HG03196 (cell line): ENCODE measurements at regions not wholly inside any gene's neighbourhood (a gene's known extent, or its start where the extent isn't known, plus 50 kb on each side); places are given as distances from the start of the nearest gene placed in this dataset.
"Not testable (repeated sequence)": the region's sequence is repeated elsewhere in the genome, so short reads cannot be mapped to it uniquely, and the experiment has no call there.

ENCODE experiments used
- ATAC-seq: cut with Tn5 transposase; IDR thresholded peaks from one replicate; pipeline ENCODE4 v1.9.1; 2021; ENCODE audit not compliant: unreplicated experiment

DNA sequence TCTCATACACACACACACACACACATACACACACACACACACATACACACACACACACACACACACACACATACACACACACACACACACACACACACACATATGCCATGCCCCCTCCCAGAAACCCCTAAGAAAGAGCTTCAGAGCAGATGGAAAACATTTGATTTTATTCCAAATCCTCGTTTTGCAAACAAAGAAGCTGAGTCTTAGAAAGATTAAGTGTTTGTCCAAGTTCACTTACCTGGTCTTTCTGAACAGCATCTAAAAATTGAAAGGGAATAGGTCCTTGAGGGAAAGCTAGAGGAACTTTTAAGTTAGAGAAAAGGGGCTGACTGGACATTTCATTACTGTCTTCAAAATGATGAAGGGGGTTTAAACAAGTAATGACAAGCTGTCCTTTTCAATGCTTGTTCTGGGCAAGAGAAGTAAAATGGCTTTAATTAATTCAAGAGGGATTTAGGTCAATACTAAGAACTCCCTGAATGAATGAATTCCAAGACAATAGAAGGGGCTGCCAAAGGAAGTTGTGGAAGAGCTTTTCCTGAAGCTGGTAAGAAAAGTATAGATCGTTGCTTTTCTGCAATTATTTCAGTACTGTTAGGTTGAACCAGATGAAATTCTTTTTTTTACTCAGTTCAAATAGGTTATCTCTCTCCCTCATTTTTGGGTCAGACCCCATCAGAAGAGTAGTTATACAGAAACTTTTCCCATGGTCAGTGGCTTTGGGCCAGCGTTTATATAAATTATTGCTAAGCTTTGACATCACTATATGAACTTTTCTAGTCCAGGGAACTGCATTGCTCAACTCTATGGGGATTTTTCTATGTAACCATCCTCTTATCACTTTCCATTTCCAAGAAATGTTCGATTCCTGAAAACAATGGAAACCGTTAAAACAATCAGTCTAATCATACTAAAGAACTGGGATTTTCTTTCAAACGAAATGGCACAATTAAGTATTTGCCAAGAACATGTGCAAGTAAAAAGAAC lies 261.4 kb downstream of the MTERF1 start:
- ATAC-seq = no peak

GRCh38 chr7:91620827-91621226 lies 259.7 kb downstream of the MTERF1 start:
- no peak for ATAC-seq

DNA sequence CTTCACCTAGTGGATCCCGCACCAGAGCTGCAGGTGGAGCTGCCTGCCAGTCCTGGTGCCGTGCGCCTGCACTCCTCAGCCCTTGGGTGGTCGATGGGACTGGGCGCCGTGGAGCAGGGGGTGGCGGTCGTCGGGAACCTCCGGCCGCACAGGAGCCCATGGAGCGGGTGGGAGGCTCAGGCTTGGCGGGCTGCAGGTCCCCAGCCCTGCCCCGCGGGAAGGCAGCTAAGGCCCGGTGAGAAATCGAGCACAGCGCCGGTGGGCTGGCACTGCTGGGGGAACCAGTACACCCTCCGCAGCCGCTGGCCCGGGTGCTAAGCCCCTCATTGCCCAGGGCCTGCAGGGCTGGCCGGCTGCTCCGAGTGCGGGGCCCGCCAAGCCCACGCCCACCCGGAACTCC lies 253.2 kb downstream of the MTERF1 start:
- not testable (repeated sequence) for ATAC-seq

DNA sequence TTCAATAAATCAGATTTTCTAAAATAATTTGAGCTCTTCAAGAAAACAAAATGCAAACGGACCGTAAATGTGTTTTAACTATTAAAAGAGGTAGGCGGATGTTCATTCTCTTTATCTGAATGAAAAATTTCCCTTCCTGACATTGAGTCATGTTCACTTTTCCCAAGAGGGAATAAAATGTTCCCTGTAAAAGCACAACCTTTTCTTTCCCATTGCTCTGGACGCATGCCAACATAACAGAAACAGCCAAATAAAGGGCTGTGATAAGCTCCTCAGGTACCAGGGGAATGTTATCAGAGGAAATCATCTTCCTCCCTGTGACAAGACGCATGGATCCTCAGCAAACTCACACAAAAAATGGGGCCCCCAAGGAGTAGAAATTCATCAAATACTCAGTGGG lies 251.8 kb downstream of the MTERF1 start:
- ATAC-seq = no peak

DNA sequence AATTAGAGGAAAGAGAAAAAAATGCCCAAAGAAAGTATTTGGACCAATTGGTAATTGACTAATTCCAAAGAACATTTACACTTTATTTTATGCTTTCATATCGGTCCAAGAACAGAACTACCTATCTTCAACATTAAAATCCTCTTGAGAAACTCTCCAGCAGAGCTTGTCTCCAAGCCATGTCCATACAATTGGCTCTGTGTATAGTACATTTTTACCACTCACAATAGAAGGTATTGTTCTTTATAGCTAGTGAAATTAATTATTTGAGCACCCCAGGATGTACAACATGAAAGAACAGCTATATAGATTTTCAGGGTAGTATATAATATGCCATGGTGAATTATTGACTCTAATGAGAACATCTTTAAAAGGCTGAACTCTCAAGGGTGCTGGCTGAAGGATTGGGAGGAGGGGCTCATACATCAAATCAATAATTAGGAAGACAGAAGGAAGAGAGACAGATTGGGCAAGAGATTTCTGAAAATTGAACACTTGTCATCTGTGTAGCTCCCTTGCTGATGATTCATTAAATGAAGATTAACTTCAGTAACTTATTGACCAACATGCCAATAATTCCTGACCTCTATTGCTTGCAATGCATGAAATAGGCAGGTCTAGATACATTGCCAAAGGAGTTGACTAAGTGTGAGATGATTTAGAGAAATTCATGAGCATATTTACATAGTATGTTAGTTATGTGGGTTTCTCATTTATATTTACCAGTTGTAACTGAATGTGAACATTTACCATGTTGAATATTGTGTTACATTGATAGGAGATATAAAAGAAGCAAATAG lies 249.7 kb downstream of the MTERF1 start:
- no peak for ATAC-seq

GRCh38 chr7:91632234-91632940 lies 248.1 kb downstream of the MTERF1 start:
- no peak for ATAC-seq

GRCh38 chr7:91633013-91633441 lies 247.5 kb downstream of the MTERF1 start:
- ATAC-seq = no peak

DNA sequence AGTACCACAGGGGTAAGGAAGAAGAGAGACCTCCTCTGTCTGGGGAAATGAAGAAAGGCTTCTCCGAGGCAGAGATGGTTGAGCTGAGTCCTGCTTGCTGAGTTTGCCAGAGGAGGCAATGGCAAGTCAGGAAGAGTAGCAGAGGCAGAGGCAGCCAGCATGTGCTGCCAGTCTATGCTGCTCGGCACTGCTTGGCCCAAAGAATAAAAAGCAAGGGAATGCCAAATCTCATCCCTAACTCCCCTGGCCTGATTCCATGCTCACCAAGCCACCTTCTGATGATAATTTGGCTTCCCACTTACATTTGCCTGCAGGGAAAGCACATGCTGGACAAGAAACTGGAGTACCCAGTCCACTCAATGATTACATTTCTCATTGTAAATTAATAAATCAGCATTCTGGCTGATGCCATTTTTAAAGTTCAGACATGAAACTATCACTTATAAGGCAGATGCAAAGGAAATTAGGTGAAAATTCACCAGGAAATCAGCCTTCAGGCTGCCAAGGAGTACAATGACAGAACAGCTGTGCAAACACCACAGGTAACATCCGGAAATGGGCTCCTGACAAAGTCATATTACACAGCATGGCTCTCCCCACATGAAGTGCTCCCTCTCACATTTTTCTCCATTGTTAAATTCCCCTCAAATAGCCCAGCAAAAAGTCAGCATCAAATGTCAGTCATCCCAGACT lies 245.9 kb downstream of the MTERF1 start:
- ATAC-seq = no peak

- no peak for ATAC-seq
These were observed 244.3 kb downstream of the MTERF1 start for GRCh38 chr7:91636129-91636724.

DNA sequence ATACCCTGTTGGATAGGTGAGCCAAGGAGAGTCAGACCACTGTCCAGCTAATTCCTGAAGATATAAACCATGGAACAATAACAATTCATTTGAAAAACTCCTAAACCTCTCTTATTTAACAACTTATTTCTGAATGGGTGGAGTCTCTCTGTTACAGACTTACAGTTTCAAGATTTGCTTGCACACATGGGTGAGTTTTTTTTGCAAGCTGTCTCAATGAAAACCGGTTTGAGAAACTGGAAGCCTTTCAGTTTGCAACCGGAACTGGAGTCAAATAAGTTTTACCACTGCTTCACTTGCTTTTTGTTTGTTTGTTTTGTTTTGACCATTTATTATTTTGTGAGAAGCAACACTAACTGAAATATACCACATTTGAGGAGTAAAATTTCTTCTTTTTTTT lies 243.8 kb downstream of the MTERF1 start:
- no peak for ATAC-seq

GRCh38 chr7:91644256-91644655 lies 236.2 kb downstream of the MTERF1 start:
- ATAC-seq = no peak

- no peak for ATAC-seq
These were observed 235.0 kb downstream of the MTERF1 start for GRCh38 chr7:91645542-91645941.

- no peak for ATAC-seq
These were observed 228.5 kb downstream of the MTERF1 start for GRCh38 chr7:91651986-91652385.

DNA sequence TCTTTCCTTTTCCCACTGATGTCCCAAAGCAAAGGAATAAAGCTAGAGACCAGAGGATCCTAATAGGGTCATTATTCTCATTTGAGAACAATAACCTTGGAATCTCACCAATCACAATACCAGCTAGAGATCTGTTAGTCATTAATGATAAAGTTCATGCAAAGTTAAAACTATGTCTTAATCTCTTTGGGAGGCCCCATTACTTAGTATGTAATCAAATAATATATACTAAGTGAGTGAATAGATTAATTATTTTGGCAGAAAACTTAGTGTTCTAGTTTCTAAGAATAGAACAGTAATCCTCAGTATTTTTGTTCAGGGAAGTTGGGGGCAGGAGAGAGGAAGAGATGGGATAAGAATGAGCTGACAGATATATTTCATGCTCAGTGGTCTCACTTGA lies 227.2 kb downstream of the MTERF1 start:
- ATAC-seq = no peak

- ATAC-seq = no peak
These were observed 224.8 kb downstream of the MTERF1 start for GRCh38 chr7:91655656-91656055.

GRCh38 chr7:91656541-91657482 lies 223.7 kb downstream of the MTERF1 start:
- ATAC-seq = no peak

GRCh38 chr7:91657483-91658071 lies 222.9 kb downstream of the MTERF1 start:
- no peak for ATAC-seq

DNA sequence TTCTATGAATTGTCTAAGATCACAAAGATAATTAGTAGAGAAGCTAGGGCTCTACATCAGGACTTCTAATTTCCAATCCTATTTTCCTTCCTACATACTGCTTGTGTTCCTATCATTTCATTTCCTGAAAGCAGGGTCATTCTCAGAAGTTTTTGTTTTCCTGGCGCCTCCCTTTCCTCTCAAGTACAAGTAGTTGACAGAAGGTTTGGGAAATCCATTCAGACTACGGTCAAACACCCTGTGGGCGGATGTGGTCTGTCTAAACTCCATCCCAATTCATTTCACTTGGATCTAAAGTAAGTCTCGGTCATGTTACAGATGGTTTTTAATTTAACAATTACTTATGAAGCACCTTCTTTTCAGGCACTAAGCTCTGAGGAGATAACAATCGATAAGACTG lies 221.4 kb downstream of the MTERF1 start:
- no peak for ATAC-seq
